Neuron (in vitro differentiated cells): ENCODE measurements at regions not wholly inside any gene's neighbourhood (a gene's known extent, or its start where the extent isn't known, plus 50 kb on each side); places are given as distances from the start of the nearest gene placed in this dataset.
"Not testable (repeated sequence)": the region's sequence is repeated elsewhere in the genome, so short reads cannot be mapped to it uniquely, and the experiment has no call there.

Source experiments
- H2AFZ ChIP-seq: one replicate; pipeline ENCODE4 v1.6.1; 2013; ENCODE audit warnings: low read depth, mild to moderate bottlenecking, inconsistent platforms, low read length, moderate library complexity
- H3K27me3 ChIP-seq: one replicate; pipeline ENCODE4 v1.6.1; 2013; ENCODE audit warnings: low read length; ENCODE audit not compliant: insufficient read depth
- H3K36me3 ChIP-seq: one replicate; pipeline ENCODE4 v1.6.1; 2013; ENCODE audit warnings: low read length; ENCODE audit not compliant: insufficient read depth
- H3K4me1 ChIP-seq: one replicate; pipeline ENCODE4 v1.6.1; 2013; ENCODE audit warnings: low read length; ENCODE audit not compliant: insufficient read depth
- H3K4me3 ChIP-seq: 2 replicates; pipeline ENCODE4 v1.5.1; 2013; ENCODE audit warnings: mild to moderate bottlenecking, low read length, moderate library complexity
- H3K9me3 ChIP-seq: one replicate; pipeline ENCODE4 v1.6.1; 2013; ENCODE audit warnings: low read length

GRCh38 chr13:54606944-54607343, 1578.3 kb downstream of the OLFM4 start:
- Histone ChIP-seq H3K36me3 (no peaks in the 10 kb centered on the region), H3K4me1 (no peaks in the 10 kb centered on the region), H2AFZ (no peak overlapping the region), H3K4me3 (no peak overlapping the region), H3K9me3 (no peaks in the 10 kb centered on the region), H3K27me3 (no peaks in the 10 kb centered on the region)

GRCh38 chr13:54607421-54607820, 1578.8 kb downstream of the OLFM4 start:
- H2AFZ ChIP-seq, result no peak overlapping the region
- H3K4me3 ChIP-seq, result no peak overlapping the region
- H3K9me3 ChIP-seq, result no peaks in the 10 kb centered on the region
- no peaks in the 10 kb centered on the region for H3K36me3 ChIP-seq
- H3K4me1 ChIP-seq, result no peaks in the 10 kb centered on the region
- H3K27me3 ChIP-seq, result no peaks in the 10 kb centered on the region

DNA sequence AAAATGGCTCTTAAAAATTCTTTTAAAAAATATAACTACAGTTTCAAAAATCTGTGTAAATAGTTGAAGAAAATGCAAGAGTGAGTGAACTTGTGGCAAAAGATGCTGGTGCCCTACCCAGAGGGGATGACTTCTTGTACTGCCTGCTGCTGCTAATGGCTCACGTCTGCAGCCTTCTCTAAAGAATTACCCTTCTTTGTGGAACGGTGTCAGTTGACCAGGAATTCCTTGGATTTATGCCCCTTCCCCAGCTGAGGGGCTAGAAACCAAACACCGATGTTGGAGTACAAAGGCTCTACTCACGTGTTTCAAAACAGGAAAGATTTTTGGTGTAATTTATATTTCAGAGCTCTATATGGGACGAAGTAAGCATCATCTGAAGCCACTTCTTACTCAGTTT, 1582.8 kb downstream of the OLFM4 start:
- H3K4me1 ChIP-seq, result no peaks in the 10 kb centered on the region
- H3K4me3 ChIP-seq, result no peak overlapping the region
- no peak overlapping the region for H2AFZ ChIP-seq
- no peaks in the 10 kb centered on the region for H3K27me3 ChIP-seq
- no peaks in the 10 kb centered on the region for H3K9me3 ChIP-seq
- H3K36me3 ChIP-seq, result no peaks in the 10 kb centered on the region

GRCh38 chr13:54614726-54615125, 1586.1 kb downstream of the OLFM4 start:
- no peaks in the 10 kb centered on the region for H3K27me3 ChIP-seq
- H3K36me3 ChIP-seq, result no peaks in the 10 kb centered on the region
- H3K9me3 ChIP-seq, result no peaks in the 10 kb centered on the region
- H2AFZ ChIP-seq, result peak overlapping the region; percentile 36
- no peak overlapping the region for H3K4me3 ChIP-seq
- no peaks in the 10 kb centered on the region for H3K4me1 ChIP-seq

DNA sequence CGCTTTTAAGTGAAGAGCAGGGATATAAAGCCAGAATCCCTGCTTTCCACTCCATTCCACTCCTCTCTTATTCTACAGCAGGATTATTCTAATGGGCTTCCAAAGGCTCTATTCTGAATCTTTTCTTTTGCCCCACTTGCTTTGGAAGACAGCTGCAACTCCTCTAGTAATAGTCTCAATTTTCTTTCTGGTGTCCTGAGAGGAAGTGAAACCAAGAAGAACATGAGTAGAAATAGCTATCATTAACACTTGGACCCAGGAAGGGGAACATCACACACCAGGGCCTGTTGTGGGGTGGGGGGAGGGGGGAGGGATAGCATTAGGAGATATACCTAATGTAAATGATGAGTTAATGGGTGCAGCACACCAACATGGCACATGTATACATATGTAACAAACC, 1597.9 kb downstream of the OLFM4 start:
- H3K9me3 ChIP-seq, H3K4me1 ChIP-seq, H3K4me3 ChIP-seq, H3K36me3 ChIP-seq, H3K27me3 ChIP-seq, H2AFZ ChIP-seq: not testable (repeated sequence)

GRCh38 chr13:54627646-54628372, 1599.2 kb downstream of the OLFM4 start:
- H3K4me1 ChIP-seq, result no peaks in the 10 kb centered on the region
- no peaks in the 10 kb centered on the region for H3K36me3 ChIP-seq
- H3K27me3 ChIP-seq, result no peaks in the 10 kb centered on the region
- H3K9me3 ChIP-seq, result no peaks in the 10 kb centered on the region
- H3K4me3 ChIP-seq, result no peak overlapping the region
- no peak overlapping the region for H2AFZ ChIP-seq

DNA sequence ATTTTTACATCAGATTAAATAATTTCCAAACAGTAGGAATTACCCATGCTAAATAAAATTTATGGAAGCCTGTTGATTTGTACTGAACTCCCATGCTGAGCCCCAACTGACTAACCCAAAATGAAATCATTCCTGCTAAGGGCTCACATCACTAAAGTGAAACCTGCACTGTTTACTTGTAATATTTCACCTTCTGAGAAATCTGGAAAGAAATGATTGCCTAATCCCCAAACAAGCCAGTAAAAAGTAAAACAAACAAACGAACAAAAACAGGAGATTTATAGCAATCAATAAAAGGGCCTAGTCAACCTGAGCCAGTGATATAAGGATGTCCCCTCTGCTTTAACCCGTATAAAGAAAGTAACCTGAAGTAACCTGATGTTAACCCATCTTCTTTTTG, 1599.8 kb downstream of the OLFM4 start:
- H2AFZ ChIP-seq, result no peak overlapping the region
- H3K9me3 ChIP-seq, result no peaks in the 10 kb centered on the region
- no peak overlapping the region for H3K4me3 ChIP-seq
- H3K27me3 ChIP-seq, result no peaks in the 10 kb centered on the region
- no peaks in the 10 kb centered on the region for H3K36me3 ChIP-seq
- H3K4me1 ChIP-seq, result no peaks in the 10 kb centered on the region

DNA sequence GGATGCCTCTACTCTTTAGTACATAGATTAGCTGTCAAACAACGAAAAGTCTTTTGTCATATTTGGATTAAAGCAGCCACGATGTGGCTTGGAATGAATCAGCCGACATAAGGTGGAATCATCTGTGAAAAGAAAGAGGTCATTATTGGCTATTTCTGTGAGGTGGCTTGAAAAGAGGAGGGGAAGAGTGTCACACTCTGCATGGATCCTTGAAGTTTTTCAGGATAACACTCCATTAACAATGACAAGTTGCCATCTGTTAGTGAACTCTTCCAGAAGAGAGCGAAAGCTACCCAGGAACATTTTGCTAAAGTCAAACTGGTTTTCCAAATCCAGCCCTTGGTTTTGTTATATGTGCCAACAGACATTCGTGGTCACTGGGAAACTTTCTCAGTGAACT, 1604.8 kb downstream of the OLFM4 start:
- Histone ChIP-seq H2AFZ (no peak overlapping the region), H3K4me1 (no peaks in the 10 kb centered on the region)

DNA sequence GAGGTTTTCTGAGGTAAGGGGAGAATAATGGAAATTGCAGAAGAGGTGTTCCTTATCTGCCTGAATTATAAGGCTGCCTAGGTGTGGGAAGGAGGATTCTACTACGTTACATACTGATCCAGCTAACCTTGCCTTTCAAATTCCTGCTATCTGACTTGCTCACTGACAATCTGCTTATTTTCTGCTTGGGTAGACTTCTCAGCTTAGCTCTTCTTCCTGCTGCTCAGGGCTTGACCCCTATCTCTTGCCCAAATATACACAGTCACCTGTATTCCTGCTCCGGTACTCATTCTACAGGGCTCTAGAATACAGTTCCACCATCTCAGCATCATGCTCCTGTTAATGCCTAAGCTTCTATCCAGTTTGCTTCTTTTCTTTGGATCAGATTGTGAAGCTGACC, 1607.6 kb downstream of the OLFM4 start:
- H2AFZ ChIP-seq, result no peak overlapping the region
- no peaks in the 10 kb centered on the region for H3K27me3 ChIP-seq
- no peaks in the 10 kb centered on the region for H3K36me3 ChIP-seq
- no peaks in the 10 kb centered on the region for H3K4me1 ChIP-seq
- no peaks in the 10 kb centered on the region for H3K9me3 ChIP-seq
- H3K4me3 ChIP-seq, result no peak overlapping the region

More for the DNA sequence above, 1604.8 kb downstream of the OLFM4 start:
- Histone ChIP-seq H3K36me3 (no peaks in the 10 kb centered on the region), H3K27me3 (no peaks in the 10 kb centered on the region), H3K4me3 (no peak overlapping the region), H3K9me3 (no peaks in the 10 kb centered on the region)

- H3K36me3 ChIP-seq, result no peaks in the 10 kb centered on the region
- H3K27me3 ChIP-seq, result no peaks in the 10 kb centered on the region
- no peak overlapping the region for H2AFZ ChIP-seq
- no peaks in the 10 kb centered on the region for H3K9me3 ChIP-seq
- H3K4me3 ChIP-seq, result no peak overlapping the region
- no peaks in the 10 kb centered on the region for H3K4me1 ChIP-seq
Observed at GRCh38 chr13:54637366-54637765, 1608.8 kb downstream of the OLFM4 start.

GRCh38 chr13:54640719-54641118, 1612.1 kb downstream of the OLFM4 start:
- Histone ChIP-seq H3K4me1 (no peaks in the 10 kb centered on the region), H2AFZ (no peak overlapping the region), H3K9me3 (no peaks in the 10 kb centered on the region), H3K36me3 (no peaks in the 10 kb centered on the region), H3K4me3 (no peak overlapping the region), H3K27me3 (no peaks in the 10 kb centered on the region)

GRCh38 chr13:54643863-54644262, 1615.2 kb downstream of the OLFM4 start:
- H3K4me3 ChIP-seq, result no peak overlapping the region
- H3K27me3 ChIP-seq, result no peaks in the 10 kb centered on the region
- no peaks in the 10 kb centered on the region for H3K4me1 ChIP-seq
- no peaks in the 10 kb centered on the region for H3K9me3 ChIP-seq
- H3K36me3 ChIP-seq, result no peaks in the 10 kb centered on the region
- H2AFZ ChIP-seq, result no peak overlapping the region

DNA sequence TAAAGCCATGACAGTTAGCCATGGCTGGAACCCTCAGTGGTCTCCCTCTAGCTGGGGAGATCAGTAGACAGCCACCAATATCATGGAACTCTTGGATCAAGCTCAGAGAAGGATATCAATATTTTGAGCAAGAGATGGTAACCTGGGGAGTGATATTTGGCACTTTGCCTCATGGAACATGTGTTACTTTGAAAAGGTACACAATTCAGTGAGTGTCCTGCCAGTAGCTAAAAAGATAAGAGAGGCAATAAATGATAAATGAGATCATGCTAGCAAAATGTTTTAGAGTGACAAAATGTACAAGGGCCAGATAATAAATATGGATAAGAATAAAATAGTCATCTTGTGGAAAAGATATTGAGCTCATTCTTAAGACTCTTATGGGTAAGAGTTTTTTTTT, 1618.7 kb downstream of the OLFM4 start:
- Histone ChIP-seq H3K9me3 (no peaks in the 10 kb centered on the region), H3K4me3 (no peak overlapping the region), H3K4me1 (peaks cover 5% of the 10 kb centered on the region), H3K36me3 (no peaks in the 10 kb centered on the region), H2AFZ (no peak overlapping the region), H3K27me3 (no peaks in the 10 kb centered on the region)

DNA sequence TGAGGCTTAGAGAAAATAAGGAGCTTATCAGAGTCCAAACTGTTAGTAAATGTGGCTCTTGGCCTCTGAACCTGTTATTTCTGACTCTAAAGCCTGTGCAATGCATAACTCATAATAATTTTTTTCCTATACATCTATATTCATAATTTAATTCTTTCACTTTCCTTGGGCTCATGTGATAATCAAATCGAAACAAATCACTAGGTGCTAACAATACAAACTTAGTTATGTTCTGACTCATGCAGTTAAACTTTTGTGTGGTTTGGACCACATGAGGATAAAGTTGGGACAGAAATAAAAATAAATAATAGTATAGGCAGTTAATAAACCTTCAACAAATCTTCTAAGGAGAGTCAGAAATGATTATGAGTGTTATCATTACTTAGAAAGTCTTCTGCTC, 1629.0 kb downstream of the OLFM4 start:
- no peak overlapping the region for H2AFZ ChIP-seq
- no peaks in the 10 kb centered on the region for H3K4me1 ChIP-seq
- no peaks in the 10 kb centered on the region for H3K9me3 ChIP-seq
- no peaks in the 10 kb centered on the region for H3K36me3 ChIP-seq
- H3K4me3 ChIP-seq, result no peak overlapping the region
- H3K27me3 ChIP-seq, result no peaks in the 10 kb centered on the region
